Stimulated activated naive B cell treated with anti-CD40 and anti-IgM and Interleukin-4, amounts not matched to agents 10 μg/mL and 1 μg/mL and 100 μg/mL, for 72 hours (primary cell): ENCODE measurements at regions not wholly inside any gene's neighbourhood (a gene's known extent, or its start where the extent isn't known, plus 50 kb on each side); places are given as distances from the start of the nearest gene placed in this dataset.
"Not testable (repeated sequence)": the region's sequence is repeated elsewhere in the genome, so short reads cannot be mapped to it uniquely, and the experiment has no call there.

Experiments
- ATAC-seq, 2 donors: fragments of 150-1000 bp; cut with Tn5 transposase; replicated peaks; 2 replicates each; pipeline ENCODE4 v1.10.0; 2021; ENCODE audit warnings: moderate library complexity in 1 of 2
- DNase-seq: peaks from one replicate; pipeline ENCODE4 v3.0.0; 2021
- H3K27ac Mint-ChIP-seq: one replicate; pipeline ENCODE4 v1.8.0; 2022; ENCODE audit warnings: mild to moderate bottlenecking, mixed read lengths
- H3K27me3 Mint-ChIP-seq, 2 donors: one replicate each; pipeline ENCODE4 v1.8.0; 2022; ENCODE audit warnings: mixed read lengths in 2 of 2
- H3K36me3 Mint-ChIP-seq, 2 donors: one replicate each; pipeline ENCODE4 v1.8.0; 2022; ENCODE audit warnings: mixed read lengths in 2 of 2, mild to moderate bottlenecking in 1 of 2
- H3K4me1 Mint-ChIP-seq, 2 donors: one replicate each; pipeline ENCODE4 v1.8.0; 2022; ENCODE audit warnings: mixed read lengths in 2 of 2, mild to moderate bottlenecking in 1 of 2
- H3K4me3 Mint-ChIP-seq, 2 donors: one replicate each; pipeline ENCODE4 v1.8.0; 2022; ENCODE audit warnings: mild to moderate bottlenecking in 2 of 2, mixed read lengths in 2 of 2, moderate library complexity in 1 of 2
- H3K9me3 Mint-ChIP-seq, 2 donors: one replicate each; pipeline ENCODE4 v1.8.0; 2022; ENCODE audit warnings: mixed read lengths in 2 of 2, mild to moderate bottlenecking in 1 of 2

DNA sequence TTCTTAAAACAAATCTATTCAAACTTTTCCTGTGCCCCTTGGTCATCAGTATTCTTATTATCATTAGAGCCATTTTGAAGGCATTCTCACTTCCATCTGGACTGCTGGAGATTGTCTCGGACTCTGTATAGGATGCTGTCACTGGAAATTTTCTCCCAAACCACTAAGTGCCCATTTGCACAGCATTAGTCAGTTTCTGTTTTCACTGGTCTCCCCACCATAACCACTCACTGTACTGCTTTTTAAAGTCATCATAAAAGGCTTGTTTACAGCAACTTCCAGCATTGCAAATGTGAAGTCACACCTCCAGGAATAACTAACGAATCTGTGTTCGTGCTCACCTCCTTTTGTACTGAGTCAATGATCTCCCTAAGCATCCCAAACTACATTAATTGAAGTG lies 150.9 kb upstream of the SERTAD2 start:
- no peak overlapping the region for H3K4me3 Mint-ChIP-seq
- no peak overlapping the region for H3K27ac Mint-ChIP-seq
- H3K4me1 Mint-ChIP-seq: peaks cover 10 to 30% of the 10 kb centered on the region in 2 donors
- H3K27me3 Mint-ChIP-seq: no peaks in the 10 kb centered on the region
- peaks cover 11 to 15% of the 10 kb centered on the region in 2 donors for H3K36me3 Mint-ChIP-seq
- ATAC-seq: no peak
- H3K9me3 Mint-ChIP-seq: no peaks in the 10 kb centered on the region
- no peak for DNase-seq

DNA sequence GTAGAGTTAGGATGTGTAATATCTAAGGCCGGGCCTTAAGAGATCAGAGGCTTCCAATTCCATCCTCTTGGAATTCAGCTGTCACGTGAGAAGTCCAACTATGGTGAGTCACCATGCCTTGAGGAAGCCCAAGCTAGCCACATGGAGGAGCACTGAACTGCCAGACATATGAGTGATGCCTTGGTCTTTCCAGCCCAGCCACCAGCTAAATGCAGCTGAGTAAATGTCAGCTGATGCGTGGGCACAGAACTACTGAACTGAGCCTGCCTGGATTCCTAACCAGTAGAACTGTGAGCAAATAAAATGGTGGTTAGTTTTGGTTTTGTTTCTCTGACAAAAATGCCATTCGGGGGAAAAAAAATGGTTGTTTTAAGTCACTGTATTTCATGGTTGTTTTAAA lies 153.7 kb upstream of the SERTAD2 start:
- H3K36me3 Mint-ChIP-seq: peaks cover 25 to 30% of the 10 kb centered on the region in 2 donors
- H3K27me3 Mint-ChIP-seq: no peaks in the 10 kb centered on the region
- no peaks in the 10 kb centered on the region for H3K9me3 Mint-ChIP-seq
- no peak overlapping the region for H3K4me3 Mint-ChIP-seq
- ATAC-seq (peak; percentile 91 to 98), DNase-seq (peak; percentile 22)
- H3K4me1 Mint-ChIP-seq: peaks cover 14 to 34% of the 10 kb centered on the region in 2 donors
- peak overlapping the region; percentile 34 for H3K27ac Mint-ChIP-seq

DNA sequence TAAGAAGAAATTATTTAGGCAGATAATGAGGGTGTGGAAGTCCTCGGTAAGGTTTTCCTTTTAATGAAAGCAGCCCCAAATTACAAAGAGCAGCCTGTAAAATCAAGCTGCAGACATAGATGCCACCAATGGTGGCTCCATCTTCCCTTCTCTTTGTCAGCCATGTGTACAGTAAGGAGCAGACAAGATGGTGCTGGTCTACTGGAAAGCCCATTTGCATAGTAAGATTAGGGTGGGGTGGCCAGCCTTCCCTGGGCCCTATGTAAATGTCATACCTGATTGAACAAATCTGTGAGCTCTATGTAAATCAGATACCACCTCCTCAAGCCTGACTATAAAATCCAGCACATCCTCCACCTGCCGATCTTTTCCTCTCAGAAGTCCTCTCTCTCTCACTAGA lies 154.4 kb upstream of the SERTAD2 start:
- H3K27ac Mint-ChIP-seq: no peak overlapping the region
- H3K36me3 Mint-ChIP-seq: peaks cover 25 to 30% of the 10 kb centered on the region in 2 donors
- H3K27me3 Mint-ChIP-seq: no peaks in the 10 kb centered on the region
- peaks cover 14 to 31% of the 10 kb centered on the region in 2 donors for H3K4me1 Mint-ChIP-seq
- no peak for DNase-seq
- H3K9me3 Mint-ChIP-seq: no peaks in the 10 kb centered on the region
- H3K4me3 Mint-ChIP-seq: no peak overlapping the region
- ATAC-seq: no peak

DNA sequence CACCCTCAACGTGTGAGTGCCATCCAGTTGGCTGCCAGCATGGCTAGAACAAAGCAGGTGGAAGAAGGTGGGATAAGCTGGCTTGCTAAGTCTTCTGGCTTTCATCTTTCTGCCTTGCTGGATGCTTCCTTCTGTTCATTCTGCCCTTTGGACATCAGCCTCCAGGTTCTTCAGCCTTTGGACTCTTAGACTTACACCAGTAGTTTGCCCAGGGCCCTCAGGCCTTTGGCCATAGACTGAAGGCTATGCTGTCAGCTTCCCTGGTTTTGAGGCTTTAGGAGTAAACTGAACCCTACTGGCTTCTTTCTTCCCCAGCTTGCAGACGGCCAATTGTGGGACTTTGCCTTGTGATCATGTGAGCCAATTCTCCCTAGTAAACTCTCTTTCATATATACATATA lies 155.0 kb upstream of the SERTAD2 start:
- peaks cover 14 to 31% of the 10 kb centered on the region in 2 donors for H3K4me1 Mint-ChIP-seq
- H3K27ac Mint-ChIP-seq: no peak overlapping the region
- no peaks in the 10 kb centered on the region for H3K9me3 Mint-ChIP-seq
- no peaks in the 10 kb centered on the region for H3K27me3 Mint-ChIP-seq
- DNase-seq: no peak
- no peak for ATAC-seq
- no peak overlapping the region for H3K4me3 Mint-ChIP-seq
- peaks cover 27 to 34% of the 10 kb centered on the region in 2 donors for H3K36me3 Mint-ChIP-seq

DNA sequence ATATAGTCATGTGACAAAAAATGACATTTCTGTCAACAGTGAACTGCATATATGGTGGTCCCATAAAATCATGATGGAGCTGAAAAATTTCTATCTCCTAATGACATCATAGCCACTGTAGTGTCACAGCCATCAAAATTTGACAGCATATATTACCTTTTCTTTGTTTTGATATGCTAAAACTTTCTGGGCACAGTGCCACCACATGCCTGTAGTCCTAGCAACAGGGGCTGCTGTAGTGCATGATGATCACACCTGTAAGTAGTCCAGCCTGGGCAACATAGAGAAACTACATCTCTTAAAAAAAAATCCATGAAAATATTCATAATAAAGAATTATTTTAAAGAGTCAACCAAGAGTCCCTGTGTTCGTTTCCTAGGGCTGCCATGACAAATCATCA lies 155.5 kb upstream of the SERTAD2 start:
- Mint-ChIP-seq H3K4me1 (peaks cover 14 to 31% of the 10 kb centered on the region in 2 donors), H3K27me3 (no peaks in the 10 kb centered on the region), H3K36me3 (peaks cover 27 to 39% of the 10 kb centered on the region in 2 donors), H3K27ac (no peak overlapping the region), H3K4me3 (no peak overlapping the region), H3K9me3 (no peaks in the 10 kb centered on the region)
- no peak for ATAC-seq
- no peak for DNase-seq

- Mint-ChIP-seq H3K9me3 (no peaks in the 10 kb centered on the region), H3K4me1 (peaks cover 14 to 29% of the 10 kb centered on the region in 2 donors), H3K4me3 (no peak overlapping the region), H3K27me3 (no peaks in the 10 kb centered on the region), H3K36me3 (peaks cover 22 to 34% of the 10 kb centered on the region in 2 donors), H3K27ac (no peak overlapping the region)
- no peak for DNase-seq
- no peak for ATAC-seq
Observed at GRCh38 chr2:64812285-64812684, 158.6 kb upstream of the SERTAD2 start.

DNA sequence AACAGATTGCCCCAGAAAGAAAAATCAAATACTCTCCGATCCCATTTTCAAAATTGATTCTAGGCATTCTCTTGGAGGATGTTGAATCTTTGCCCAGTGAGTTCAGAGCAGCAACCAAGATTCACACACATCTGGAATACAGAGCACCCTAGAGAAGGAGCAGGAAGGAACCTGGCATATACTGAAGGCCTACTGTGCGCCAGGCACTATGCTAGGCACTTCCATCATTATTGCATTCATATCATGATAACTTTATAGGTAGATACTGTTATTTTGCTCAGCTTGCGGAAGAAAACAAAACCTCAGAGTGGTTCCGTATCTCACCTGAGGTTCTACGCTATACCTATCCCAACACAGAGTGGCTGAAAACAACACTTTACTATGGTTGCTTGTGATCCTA lies 160.3 kb upstream of the SERTAD2 start:
- ATAC-seq: no peak

DNA sequence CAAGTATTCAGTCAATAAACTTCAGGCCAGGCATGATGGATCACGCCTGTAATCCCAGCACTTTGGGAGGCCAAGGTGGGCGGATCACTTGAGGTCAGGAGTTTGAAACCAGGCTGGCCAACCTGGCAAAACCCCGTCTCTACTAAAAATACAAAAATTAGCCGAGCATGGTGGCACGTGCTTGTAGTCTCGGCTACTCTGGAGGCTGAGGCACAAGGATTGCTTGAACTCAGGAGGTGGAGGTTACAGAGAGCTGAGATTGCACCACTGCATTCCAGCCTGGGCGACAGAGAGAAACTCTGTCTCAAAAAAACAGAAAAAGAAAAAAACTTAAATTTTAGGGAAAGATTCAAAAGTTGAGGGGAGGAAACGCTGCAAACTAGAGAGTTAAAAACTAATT lies 162.8 kb upstream of the SERTAD2 start:
- H3K4me1 Mint-ChIP-seq: peaks cover 21 to 38% of the 10 kb centered on the region in 2 donors
- H3K27me3 Mint-ChIP-seq, H3K4me3 Mint-ChIP-seq, H3K27ac Mint-ChIP-seq, ATAC-seq, H3K9me3 Mint-ChIP-seq, DNase-seq: not testable (repeated sequence)
- H3K36me3 Mint-ChIP-seq: peaks cover 12 to 16% of the 10 kb centered on the region in 2 donors

More for the DNA sequence above, 160.3 kb upstream of the SERTAD2 start:
- Mint-ChIP-seq H3K36me3 (peaks cover 19 to 28% of the 10 kb centered on the region in 2 donors), H3K27ac (no peak overlapping the region), H3K27me3 (no peaks in the 10 kb centered on the region), H3K9me3 (no peaks in the 10 kb centered on the region), H3K4me3 (no peak overlapping the region), H3K4me1 (peaks cover 10 to 24% of the 10 kb centered on the region in 2 donors)
- no peak for DNase-seq

GRCh38 chr2:64817453-64817852 lies 163.7 kb upstream of the SERTAD2 start:
- H3K27ac Mint-ChIP-seq: no peak overlapping the region

DNA sequence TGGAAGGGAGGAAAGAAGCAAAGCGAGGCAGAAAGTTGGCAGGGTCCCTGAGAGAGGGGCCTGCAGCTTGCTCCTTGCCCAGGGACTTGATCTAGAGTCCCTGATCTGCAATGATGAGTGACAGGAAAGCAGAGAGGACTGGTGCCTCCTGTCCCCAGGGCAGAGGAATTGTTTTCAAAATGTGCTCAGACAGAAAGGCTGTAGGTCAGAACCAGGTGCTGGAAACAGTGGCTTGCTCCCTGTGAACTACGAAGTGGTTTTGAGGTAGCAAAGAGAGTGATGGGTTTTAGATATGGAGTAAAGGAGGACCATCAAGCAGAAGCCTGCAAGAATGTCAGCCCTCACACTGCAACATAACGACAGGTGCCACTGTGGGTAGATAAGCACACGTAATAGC lies 164.9 kb upstream of the SERTAD2 start:
- H3K36me3 Mint-ChIP-seq: peaks cover 5 to 12% of the 10 kb centered on the region in 2 donors
- H3K27me3 Mint-ChIP-seq: no peaks in the 10 kb centered on the region
- H3K4me3 Mint-ChIP-seq: no peak overlapping the region
- no peak overlapping the region for H3K27ac Mint-ChIP-seq
- ATAC-seq (no peak), DNase-seq (no peak)
- H3K4me1 Mint-ChIP-seq: peaks cover 19 to 35% of the 10 kb centered on the region in 2 donors
- H3K9me3 Mint-ChIP-seq: no peaks in the 10 kb centered on the region

More at GRCh38 chr2:64817453-64817852, 163.7 kb upstream of the SERTAD2 start:
- Mint-ChIP-seq H3K9me3 (no peaks in the 10 kb centered on the region), H3K27me3 (no peaks in the 10 kb centered on the region), H3K4me1 (peaks cover 16 to 31% of the 10 kb centered on the region in 2 donors), H3K4me3 (no peak overlapping the region), H3K36me3 (peaks cover 5 to 13% of the 10 kb centered on the region in 2 donors)
- ATAC-seq (no peak), DNase-seq (no peak)

DNA sequence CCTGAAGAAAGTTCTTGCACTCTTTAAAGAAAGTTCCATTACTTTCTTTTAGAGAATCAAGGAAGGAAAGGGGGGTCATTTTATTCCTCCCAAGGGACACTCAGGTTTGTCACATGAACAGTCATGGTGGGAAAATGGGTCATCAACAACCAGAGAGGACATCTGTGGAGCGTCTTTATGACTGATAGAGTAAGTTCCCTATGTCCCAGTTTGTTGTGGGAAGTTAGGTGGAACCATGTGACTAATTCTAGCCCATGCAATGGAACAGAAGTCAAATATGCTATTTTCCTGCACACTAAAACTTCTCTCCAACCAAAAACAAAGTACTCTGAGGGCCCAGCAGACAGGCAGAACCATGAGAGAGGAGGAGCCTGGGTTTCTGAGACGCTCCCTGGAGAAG lies 165.6 kb upstream of the SERTAD2 start:
- no peak for DNase-seq
- Mint-ChIP-seq H3K36me3 (peaks cover 5% of the 10 kb centered on the region in 2 donors), H3K9me3 (no peaks in the 10 kb centered on the region), H3K27me3 (no peaks in the 10 kb centered on the region), H3K27ac (peak overlapping the region; percentile 89), H3K4me1 (peaks cover 19 to 39% of the 10 kb centered on the region in 2 donors), H3K4me3 (peak overlapping the region; percentile 47 to 57)
- ATAC-seq: peak; percentile 58 to 70

DNA sequence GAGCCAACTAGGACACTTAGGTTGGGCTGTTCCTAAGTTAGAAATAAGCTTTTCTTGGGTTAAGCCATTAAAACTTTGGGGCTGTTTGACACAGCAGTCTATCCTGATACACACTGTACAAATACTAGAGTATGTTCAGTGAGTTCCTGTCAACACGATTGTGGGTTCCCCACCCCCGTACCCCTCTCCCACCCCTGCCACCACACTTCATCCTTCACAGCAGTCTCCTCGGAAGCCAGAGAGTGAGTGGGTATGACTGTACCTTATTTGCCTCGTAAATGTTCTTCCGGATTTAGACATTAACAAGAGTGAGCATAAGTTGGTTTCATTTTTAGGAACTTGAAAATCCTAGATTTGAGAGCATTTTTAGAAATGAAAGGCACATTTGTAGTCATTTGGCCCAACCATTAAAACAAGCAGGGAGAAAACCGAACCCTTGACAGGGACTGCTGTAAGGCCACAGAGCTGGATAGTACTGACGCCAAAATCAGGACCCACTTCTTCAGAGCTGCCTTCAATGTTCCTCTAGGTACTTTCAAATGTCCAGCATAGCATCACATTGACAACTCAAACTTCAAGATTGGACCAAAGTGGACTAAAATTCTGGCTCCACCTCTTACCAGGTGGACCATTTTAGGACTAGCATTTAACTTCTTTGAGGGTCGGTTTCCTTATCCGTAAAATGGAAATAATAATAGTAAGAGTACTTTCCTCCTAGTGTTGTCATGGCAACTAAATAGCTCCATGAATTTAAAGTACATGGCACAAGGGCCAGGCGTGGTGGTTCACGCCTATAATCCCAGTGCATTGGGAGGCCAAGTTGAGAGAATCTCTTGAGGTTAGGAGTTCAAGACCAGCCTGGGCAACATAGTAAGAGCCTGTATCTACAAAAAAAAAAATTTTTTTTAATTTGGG lies 166.3 kb upstream of the SERTAD2 start:
- peaks cover 22 to 42% of the 10 kb centered on the region in 2 donors for H3K4me1 Mint-ChIP-seq
- peak; percentile 18 for DNase-seq
- no peaks in the 10 kb centered on the region for H3K27me3 Mint-ChIP-seq
- H3K36me3 Mint-ChIP-seq: peaks cover 4 to 5% of the 10 kb centered on the region in 2 donors
- peak overlapping the region; percentile 89 for H3K27ac Mint-ChIP-seq
- peak overlapping the region; percentile 44 to 47 for H3K4me3 Mint-ChIP-seq
- peak; percentile 93 to 94 for ATAC-seq
- no peaks in the 10 kb centered on the region for H3K9me3 Mint-ChIP-seq

- H3K27ac Mint-ChIP-seq: no peak overlapping the region
- no peak for ATAC-seq
- no peak overlapping the region for H3K4me3 Mint-ChIP-seq
- H3K36me3 Mint-ChIP-seq: peaks cover 4 to 5% of the 10 kb centered on the region in 2 donors
- H3K4me1 Mint-ChIP-seq: peaks cover 29 to 50% of the 10 kb centered on the region in 2 donors
- H3K9me3 Mint-ChIP-seq: no peaks in the 10 kb centered on the region
- H3K27me3 Mint-ChIP-seq: no peaks in the 10 kb centered on the region
- DNase-seq: no peak
Observed at GRCh38 chr2:64820901-64821300, 167.2 kb upstream of the SERTAD2 start.

DNA sequence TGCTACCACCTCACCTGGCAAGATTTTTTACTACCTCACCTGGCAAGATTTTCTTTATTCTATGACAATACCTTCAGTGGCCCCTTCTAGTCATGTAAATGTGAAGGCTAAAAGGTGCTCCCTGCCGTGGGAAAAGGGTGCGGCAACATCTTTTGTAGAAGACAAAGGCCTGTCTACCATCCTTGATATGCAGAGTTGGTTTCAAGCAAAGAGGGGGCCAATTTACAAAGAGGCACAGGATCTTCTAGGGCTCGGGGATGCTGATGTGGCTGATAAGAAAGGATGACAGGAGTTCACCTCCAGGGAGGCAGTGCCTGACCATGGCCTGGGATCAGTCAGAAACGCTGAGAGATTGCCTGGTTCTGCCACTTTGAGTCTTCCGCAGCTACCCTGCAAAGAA lies 165.4 kb upstream of the SLC1A4 start:
- Mint-ChIP-seq H3K27me3 (no peaks in the 10 kb centered on the region), H3K9me3 (no peaks in the 10 kb centered on the region), H3K4me3 (no peak overlapping the region), H3K36me3 (peaks cover 3 to 6% of the 10 kb centered on the region in 2 donors), H3K4me1 (peaks cover 28 to 40% of the 10 kb centered on the region in 2 donors), H3K27ac (no peak overlapping the region)
- DNase-seq: no peak
- ATAC-seq: no peak
